GM12874 (cell line): ENCODE measurements at regions not wholly inside any gene's neighbourhood (a gene's known extent, or its start where the extent isn't known, plus 50 kb on each side); places are given as distances from the start of the nearest gene placed in this dataset.

ENCODE experiments used
- CTCF ChIP-seq: IDR thresholded peaks from 2 replicates; pipeline ENCODE4 v1.5.1; 2011; ENCODE audit warnings: low read depth, mild to moderate bottlenecking, control low read depth, low read length, moderate library complexity; ENCODE audit not compliant: insufficient read depth

GRCh38 chr10:89846281-89846630 lies 144.9 kb downstream of the KIF20B start:
- no peak for TF ChIP-seq CTCF

- no peak for TF ChIP-seq CTCF
These were observed 145.4 kb downstream of the KIF20B start for GRCh38 chr10:89846786-89847185.

- TF ChIP-seq CTCF = no peak
These were observed 151.5 kb downstream of the KIF20B start for GRCh38 chr10:89852872-89853271.

- TF ChIP-seq CTCF = no peak; the same call in 1 of the 2 replicates
These were observed 152.4 kb downstream of the KIF20B start for GRCh38 chr10:89853781-89854191.

GRCh38 chr10:89857431-89858042 lies 156.1 kb downstream of the KIF20B start:
- no peak for TF ChIP-seq CTCF

GRCh38 chr10:89861199-89861573 lies 159.8 kb downstream of the KIF20B start:
- TF ChIP-seq CTCF = no peak

- TF ChIP-seq CTCF = no peak
These were observed 160.4 kb downstream of the KIF20B start for GRCh38 chr10:89861584-89862301.
